Transverse colon (tissue), 4 donors: ENCODE measurements at regions not wholly inside any gene's neighbourhood (a gene's known extent, or its start where the extent isn't known, plus 50 kb on each side); places are given as distances from the start of the nearest gene placed in this dataset.

Experiments used
- DNase-seq: peaks from one replicate; pipeline ENCODE4 v3.0.0-alpha.2; 2019
- H3K27ac ChIP-seq, 4 donors: fragments of 200-600 bp; sonication (generic); 2 replicates each; pipeline ENCODE4 v1.5.1; 2016 to 2018; ENCODE audit warnings: inconsistent platforms in 4 of 4
- H3K27me3 ChIP-seq: fragments of 200-600 bp; sonication (generic); 2 replicates; pipeline ENCODE4 v1.5.1; 2017; ENCODE audit warnings: inconsistent platforms
- H3K36me3 ChIP-seq, 4 donors: fragments of 200-600 bp; sonication (generic); 2 replicates each; pipeline ENCODE4 v1.5.1; 2017 to 2019; ENCODE audit warnings: inconsistent platforms in 4 of 4
- H3K4me1 ChIP-seq, 4 donors: fragments of 200-600 bp; sonication (generic); 2 replicates each; pipeline ENCODE4 v1.5.1; 2017 to 2020; ENCODE audit warnings: inconsistent platforms in 4 of 4
- H3K4me3 ChIP-seq, 4 donors: fragments of 200-600 bp; sonication (generic); 1 replicate in 1 of 4; 2 replicates in 3 of 4; pipeline versions ENCODE4 v1.5.1 to v1.6.1; 2017 to 2019; ENCODE audit warnings: inconsistent platforms in 4 of 4
- H3K9me3 ChIP-seq, 2 donors: fragments of 200-600 bp; sonication (generic); 2 replicates each; pipeline ENCODE4 v1.5.1; 2017 to 2019; ENCODE audit warnings: inconsistent platforms in 2 of 2
- EP300 ChIP-seq: sonication (generic); formaldehyde crosslinking; IDR thresholded peaks from one replicate; pipeline ENCODE4 v1.6.1; 2017; ENCODE audit warnings: antibody characterized with exemption, low read depth
- POLR2A ChIP-seq: fragments of 450-650 bp; IDR thresholded peaks from one replicate; pipeline ENCODE4 v1.6.1; 2016; ENCODE audit warnings: antibody characterized with exemption, mild to moderate bottlenecking, moderate library complexity
- POLR2AphosphoS5 ChIP-seq, 3 donors: sonication (generic); formaldehyde crosslinking; IDR thresholded peaks; one replicate each; pipeline ENCODE4 v1.6.1; 2016; ENCODE audit warnings: antibody characterized with exemption in 3 of 3
- WGBS, 2 donors: methylation state at CpG; one replicate each; pipeline ENCODE4 v1.1.5; 2018; ENCODE audit warnings: low coverage in 1 of 2; 5-methylcytosine and 5-hydroxymethylcytosine counted together
- in situ Hi-C, 4 donors: fragments of 200-750 bp; cut with MboI; loops; one replicate each; pipeline versions ENCODE4 v1.15.0 to v1.15.1; 2017; ENCODE audit warnings: low sequenced_read_pairs in 3 of 4, low pct_ligation_motif_present in 1 of 4, low pct_unique_long_range_greater_than_20kb in 1 of 4
- intact Hi-C: fragments of 100-400 bp; cut with DNase I; formaldehyde crosslinking; loops from one replicate; pipeline ENCODE4 v1.15.1; 2023; ENCODE audit warnings: low total_unique reads
- TF ChIP-seq, protein P1 (sequence below), 5 experiments: fragments of 200-600 bp in 3 of 5; fragments of 450-650 bp in 2 of 5; sonication (generic) in 3 of 5; IDR thresholded peaks; 1 replicate in 2 of 5; 2 replicates in 3 of 5; pipeline ENCODE4 v1.5.1; 2016 to 2017; ENCODE audit warnings: antibody characterized with exemption in 5 of 5, inconsistent platforms in 3 of 5, mild to moderate bottlenecking in 2 of 5, moderate library complexity in 1 of 5

DNA sequence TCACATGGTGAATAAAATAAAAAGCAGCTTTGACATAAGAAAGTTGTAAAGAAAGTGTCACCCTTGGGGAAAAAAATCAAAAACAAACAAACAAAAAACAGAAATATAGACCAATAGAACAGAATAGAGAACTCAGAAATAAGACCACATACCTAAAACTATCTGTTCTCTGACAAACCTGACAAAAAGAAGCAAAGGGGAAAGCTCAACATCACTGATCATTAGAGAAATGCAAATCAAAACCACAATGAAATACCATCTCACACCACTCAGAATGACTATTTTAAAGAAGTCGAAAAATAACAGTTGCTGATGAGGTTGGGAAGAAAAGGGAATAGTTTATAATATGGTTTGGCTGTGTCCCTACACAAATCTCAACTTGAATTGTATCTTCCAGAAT lies 159.1 kb downstream of the TINAG start:
- TF ChIP-seq POLR2A, result no peak
- no peak for TF ChIP-seq EP300
- no peak for TF ChIP-seq POLR2AphosphoS5 (IDR thresholded peaks at IDR 0.05)
- TF ChIP-seq, protein P1, sequence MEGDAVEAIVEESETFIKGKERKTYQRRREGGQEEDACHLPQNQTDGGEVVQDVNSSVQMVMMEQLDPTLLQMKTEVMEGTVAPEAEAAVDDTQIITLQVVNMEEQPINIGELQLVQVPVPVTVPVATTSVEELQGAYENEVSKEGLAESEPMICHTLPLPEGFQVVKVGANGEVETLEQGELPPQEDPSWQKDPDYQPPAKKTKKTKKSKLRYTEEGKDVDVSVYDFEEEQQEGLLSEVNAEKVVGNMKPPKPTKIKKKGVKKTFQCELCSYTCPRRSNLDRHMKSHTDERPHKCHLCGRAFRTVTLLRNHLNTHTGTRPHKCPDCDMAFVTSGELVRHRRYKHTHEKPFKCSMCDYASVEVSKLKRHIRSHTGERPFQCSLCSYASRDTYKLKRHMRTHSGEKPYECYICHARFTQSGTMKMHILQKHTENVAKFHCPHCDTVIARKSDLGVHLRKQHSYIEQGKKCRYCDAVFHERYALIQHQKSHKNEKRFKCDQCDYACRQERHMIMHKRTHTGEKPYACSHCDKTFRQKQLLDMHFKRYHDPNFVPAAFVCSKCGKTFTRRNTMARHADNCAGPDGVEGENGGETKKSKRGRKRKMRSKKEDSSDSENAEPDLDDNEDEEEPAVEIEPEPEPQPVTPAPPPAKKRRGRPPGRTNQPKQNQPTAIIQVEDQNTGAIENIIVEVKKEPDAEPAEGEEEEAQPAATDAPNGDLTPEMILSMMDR (IDR thresholded peaks at IDR 0.05), result no peak
- Histone ChIP-seq H3K27me3 (no peaks in the 10 kb centered on the region), H3K4me1 (no peaks in the 10 kb centered on the region), H3K27ac (no peak overlapping the region), H3K9me3 (no peaks in the 10 kb centered on the region), H3K36me3 (no peaks in the 10 kb centered on the region), H3K4me3 (no peak overlapping the region)
- in situ Hi-C loops (no loop called here), intact Hi-C loops (loop anchor here (10.0 kb wide), 1 partner anchor 73 kb away; no protein-coding TSS in a partner anchor)
- 71 to 84% methylated on average over 1 of the region's 1 CpG for WGBS, 2 donors
- DNase-seq, result no peak

DNA sequence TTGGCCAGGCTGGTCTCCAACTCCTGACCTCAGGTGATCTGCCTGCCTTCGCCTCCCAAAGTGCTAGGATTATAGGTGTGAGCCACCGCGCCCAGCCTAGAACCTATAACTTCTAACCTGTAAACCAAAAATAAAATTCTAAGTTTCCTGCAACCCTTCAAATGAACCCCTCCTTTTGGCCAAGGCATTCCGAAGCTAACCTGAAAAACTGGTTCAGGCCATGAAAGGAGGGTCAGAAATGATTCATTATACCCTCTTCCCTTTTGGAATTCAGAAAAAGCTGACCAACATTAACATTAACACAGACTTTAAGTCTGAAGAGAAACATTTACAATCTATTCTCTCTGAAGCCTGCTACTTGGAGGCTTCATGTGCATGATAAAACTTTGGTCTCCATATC lies 165.1 kb downstream of the TINAG start:
- Histone ChIP-seq H3K4me3 (no peak overlapping the region), H3K4me1 (no peaks in the 10 kb centered on the region), H3K36me3 (no peaks in the 10 kb centered on the region), H3K27me3 (no peaks in the 10 kb centered on the region), H3K27ac (no peak overlapping the region), H3K9me3 (no peaks in the 10 kb centered on the region)
- TF ChIP-seq, protein P1 (IDR thresholded peaks at IDR 0.05), result no peak
- TF ChIP-seq POLR2A, result no peak
- no peak for TF ChIP-seq EP300
- TF ChIP-seq POLR2AphosphoS5 (IDR thresholded peaks at IDR 0.05), result no peak
- DNase-seq, result no peak
- in situ Hi-C loops (no loop called here), intact Hi-C loops (no loop called here)
- WGBS, 2 donors, result 86% methylated on average over 4 of the region's 4 CpGs; no CpG with 5 or more reads in 1 of the 2 donors

DNA sequence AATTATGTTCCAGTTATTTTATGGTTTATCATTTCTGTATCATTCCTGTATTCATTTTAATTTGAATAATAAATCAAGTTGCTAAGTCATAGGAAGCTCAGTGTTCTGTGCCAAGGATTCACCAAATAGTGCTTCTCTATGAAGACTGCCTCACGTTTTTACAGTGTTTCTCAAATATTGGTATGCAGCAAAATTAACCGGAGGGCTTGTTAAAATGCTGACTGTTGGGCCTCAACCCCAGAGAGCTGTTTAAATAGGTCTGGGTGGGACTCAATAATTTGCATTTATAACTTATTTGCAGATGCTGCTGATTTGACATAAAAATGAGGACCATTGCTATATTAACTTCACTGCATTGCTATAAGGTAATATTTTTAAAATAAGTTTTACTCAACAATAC lies 166.7 kb downstream of the TINAG start:
- H3K27ac ChIP-seq, result no peak overlapping the region
- no peak for DNase-seq

GRCh38 chr6:54481091-54481490 lies 172.8 kb downstream of the TINAG start:
- Histone ChIP-seq H3K9me3 (no peaks in the 10 kb centered on the region), H3K27ac (no peak overlapping the region), H3K36me3 (no peaks in the 10 kb centered on the region), H3K4me1 (no peaks in the 10 kb centered on the region), H3K4me3 (no peak overlapping the region), H3K27me3 (no peaks in the 10 kb centered on the region)
- no peak for DNase-seq
- TF ChIP-seq EP300 (no peak), POLR2AphosphoS5 (IDR thresholded peaks at IDR 0.05) (no peak), POLR2A (no peak)
- TF ChIP-seq, protein P1 (IDR thresholded peaks at IDR 0.05), result no peak
- WGBS, 2 donors, result 84% methylated on average over 4 of the region's 4 CpGs; no CpG with 5 or more reads in 1 of the 2 donors
- in situ Hi-C loops (no loop called here), intact Hi-C loops (no loop called here)

More for the DNA sequence above, 166.7 kb downstream of the TINAG start:
- H3K36me3 ChIP-seq, result no peaks in the 10 kb centered on the region
- 55 to 57% methylated on average over 2 of the region's 2 CpGs for WGBS, 2 donors
- intact Hi-C loops, result no loop called here
- no peaks in the 10 kb centered on the region for H3K9me3 ChIP-seq
- no peak for TF ChIP-seq POLR2AphosphoS5 (IDR thresholded peaks at IDR 0.05)
- TF ChIP-seq, protein P1 (IDR thresholded peaks at IDR 0.05), result no peak
- TF ChIP-seq POLR2A, result no peak
- no peak for TF ChIP-seq EP300
- H3K27me3 ChIP-seq, result no peaks in the 10 kb centered on the region
- H3K4me3 ChIP-seq, result no peak overlapping the region
- in situ Hi-C loops, result no loop called here
- H3K4me1 ChIP-seq, result no peaks in the 10 kb centered on the region
